PC-3 (cell line): ENCODE measurements at regions not wholly inside any gene's neighbourhood (a gene's known extent, or its start where the extent isn't known, plus 50 kb on each side); places are given as distances from the start of the nearest gene placed in this dataset.

Experiments
- CTCF ChIP-seq: fragments of 300-600 bp; sonication (generic); conservative IDR thresholded peaks from 2 replicates; pipeline ENCODE4 v1.5.1; 2017; ENCODE audit warnings: antibody characterized with exemption, low read depth, mild to moderate bottlenecking, low read length
- EZH2 ChIP-seq: fragments of 300-600 bp; sonication (generic); IDR thresholded peaks from one replicate; pipeline ENCODE4 v1.6.1; 2017; ENCODE audit warnings: antibody characterized with exemption, mild to moderate bottlenecking, low read length; ENCODE audit not compliant: unreplicated experiment

GRCh38 chr2:53476834-53477233 lies 290.8 kb upstream of the CHAC2 start:
- no peak for TF ChIP-seq CTCF
- no peak for TF ChIP-seq EZH2
